GM20000 (cell line): ENCODE measurements at regions not wholly inside any gene's neighbourhood (a gene's known extent, or its start where the extent isn't known, plus 50 kb on each side); places are given as distances from the start of the nearest gene placed in this dataset.

Experiments
- DNase-seq: peaks from one replicate; pipeline ENCODE4 v3.0.0; 2012; ENCODE audit warnings: low spot score
- CTCF ChIP-seq: IDR thresholded peaks from 2 replicates; pipeline ENCODE4 v1.5.1; 2012; ENCODE audit warnings: mild to moderate bottlenecking, control low read depth; ENCODE audit errors: extremely low read depth, missing control alignments

- TF ChIP-seq CTCF = no peak
- no peak for DNase-seq
Measured at GRCh38 chr19:16013181-16013850, 63.0 kb upstream of the TPM4 start.

GRCh38 chr19:16013851-16014840 lies 62.1 kb upstream of the TPM4 start:
- no peak for TF ChIP-seq CTCF
- DNase-seq = no peak

GRCh38 chr19:16014923-16015804 lies 61.1 kb upstream of the TPM4 start:
- TF ChIP-seq CTCF = no peak
- no peak for DNase-seq

GRCh38 chr19:16015805-16016173 lies 60.5 kb upstream of the TPM4 start:
- TF ChIP-seq CTCF = no peak
- no peak for DNase-seq

DNA sequence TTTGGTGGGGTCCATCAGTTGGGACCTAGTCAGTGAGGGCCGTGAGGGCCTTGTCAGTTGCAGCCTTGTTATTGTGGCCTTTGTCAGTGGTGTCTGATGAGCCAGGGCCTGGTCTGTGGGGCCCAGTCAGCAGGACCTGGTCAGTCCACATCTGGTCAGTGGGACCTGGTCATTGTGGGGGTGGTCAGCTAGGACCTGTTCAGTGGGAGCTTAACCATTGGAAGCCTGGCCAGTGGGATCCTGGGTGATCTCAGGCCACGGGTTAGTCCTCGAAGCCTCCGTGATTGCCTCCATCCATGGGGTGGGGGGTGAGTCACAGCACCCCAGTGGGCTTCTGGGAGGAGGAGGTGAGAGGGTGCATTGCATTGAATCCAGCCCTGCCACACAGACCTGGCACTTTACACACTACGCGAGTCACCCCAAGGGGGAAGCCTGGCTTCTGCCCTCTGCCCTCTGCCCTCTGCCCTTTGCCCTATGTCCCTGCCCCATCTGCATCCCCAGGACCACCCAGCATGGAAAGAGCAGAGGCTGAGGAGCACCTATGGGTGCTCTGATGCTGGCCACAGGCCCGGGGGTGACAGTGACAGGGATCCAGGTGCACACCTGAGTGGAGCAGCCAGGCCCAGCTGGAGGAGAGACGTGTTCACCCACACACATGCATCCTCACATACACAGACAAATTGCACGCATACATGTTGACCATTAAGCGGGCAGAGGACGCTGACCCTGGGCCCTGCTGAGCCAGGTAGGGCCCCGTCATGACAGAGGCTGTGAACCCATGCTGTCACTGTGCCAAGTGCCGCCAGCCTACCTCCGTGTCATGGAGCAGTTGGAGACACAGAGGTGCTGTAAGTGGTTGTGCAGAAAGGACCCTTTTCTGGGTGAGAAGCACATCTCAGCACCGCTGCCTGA lies 59.8 kb upstream of the TPM4 start:
- no peak for TF ChIP-seq CTCF
- no peak for DNase-seq

- no peak for TF ChIP-seq CTCF
- no peak for DNase-seq
Measured at GRCh38 chr19:16017138-16017490, 59.2 kb upstream of the TPM4 start.
